ENCODE measurements at regions not wholly inside any gene's neighbourhood (a gene's known extent, or its start where the extent isn't known, plus 50 kb on each side); places are given as distances from the start of the nearest gene placed in this dataset.
"Not testable (repeated sequence)": the region's sequence is repeated elsewhere in the genome, so short reads cannot be mapped to it uniquely, and the experiment has no call there.

DNA sequence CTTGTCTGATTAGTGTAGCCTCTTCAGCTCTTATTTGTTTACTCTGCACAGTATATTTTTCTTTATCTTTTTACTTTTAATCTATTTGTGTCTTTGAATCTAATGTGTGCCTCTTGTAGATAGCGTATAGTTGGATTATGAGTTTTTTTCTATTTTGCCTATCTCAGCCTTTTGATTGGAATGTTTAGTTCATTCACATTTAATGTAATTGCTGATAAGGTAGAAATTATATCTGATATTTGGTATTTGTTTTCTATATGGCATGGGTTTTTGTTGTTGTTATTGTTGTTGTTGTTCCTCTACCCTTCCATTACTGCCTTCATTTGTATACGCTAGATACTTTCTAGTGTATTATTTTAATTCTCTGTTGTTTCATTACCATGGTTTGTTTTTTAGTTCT lies 131.7 kb upstream of the GRIK3 start:
- DNase-seq, result no peak

DNA sequence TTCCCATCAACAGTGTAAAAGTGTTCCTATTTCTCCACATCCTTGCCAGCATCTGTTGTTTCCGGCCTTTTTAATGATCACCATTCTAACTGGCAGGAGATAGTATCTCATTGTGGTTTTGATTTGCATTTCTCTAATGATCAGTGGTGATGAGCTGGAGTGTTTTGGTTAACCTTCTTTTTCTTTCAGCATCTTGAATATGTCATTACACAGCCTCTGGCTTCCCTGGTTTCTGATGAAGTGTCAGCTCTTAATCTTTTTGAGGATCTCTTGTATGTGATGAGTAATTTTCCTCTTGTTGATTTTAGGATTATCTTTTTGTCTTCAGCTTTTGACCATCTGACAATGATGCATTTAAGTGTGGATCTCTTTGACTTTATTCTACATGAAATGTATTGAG lies 133.2 kb upstream of the GRIK3 start:
- no peak for DNase-seq

DNA sequence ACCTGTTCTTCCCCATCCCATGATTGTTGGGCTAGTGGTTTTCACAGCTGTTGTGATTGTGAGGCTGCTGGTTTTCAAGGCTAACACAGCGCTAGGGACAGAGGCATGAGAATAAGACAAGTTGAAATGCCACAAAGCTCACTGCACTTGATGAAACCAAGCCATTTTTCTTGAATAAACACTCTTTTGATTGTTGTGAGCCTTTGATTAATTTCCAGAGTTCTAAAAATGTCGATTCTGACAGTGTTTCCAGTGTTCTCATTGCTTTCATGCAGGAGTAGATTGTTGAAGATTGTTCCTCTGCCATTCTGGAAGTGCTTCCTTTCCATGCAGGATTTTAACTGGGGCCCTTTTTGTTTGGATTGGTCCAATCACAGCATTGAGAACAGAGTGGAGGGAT lies 134.9 kb upstream of the GRIK3 start:
- no peak for DNase-seq

DNA sequence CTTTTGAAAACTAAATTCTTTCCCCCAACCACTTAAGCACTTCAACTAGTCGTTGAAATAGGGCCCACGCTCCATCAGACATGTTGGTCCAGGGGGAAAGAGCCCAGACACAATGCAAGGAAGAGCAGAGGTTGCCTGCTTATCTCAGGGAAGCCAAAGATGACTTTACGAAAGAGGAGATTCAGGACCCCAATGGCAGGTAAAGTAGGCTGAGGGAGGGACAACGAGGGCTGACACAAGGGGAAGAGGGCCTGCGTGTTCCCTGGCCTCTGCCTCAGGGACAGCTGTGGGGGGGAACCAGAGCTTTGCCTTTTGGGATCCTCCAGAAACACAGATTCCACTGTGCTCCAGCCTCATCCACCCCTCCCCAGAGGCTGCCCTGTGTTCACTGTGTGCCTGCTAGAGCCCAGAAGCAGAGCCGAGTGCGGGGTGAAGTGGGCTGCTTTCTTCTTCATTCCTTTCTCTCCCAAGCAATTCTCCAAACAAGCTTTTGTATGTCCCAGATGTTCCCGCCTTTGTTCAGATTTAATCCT lies 135.5 kb upstream of the GRIK3 start:
- DNase-seq, result no peak

GRCh38 chr1:37171691-37172090 lies 137.4 kb upstream of the GRIK3 start:
- DNase-seq, result no peak

GRCh38 chr1:37174341-37174740 lies 140.0 kb upstream of the GRIK3 start:
- no peak for DNase-seq

DNA sequence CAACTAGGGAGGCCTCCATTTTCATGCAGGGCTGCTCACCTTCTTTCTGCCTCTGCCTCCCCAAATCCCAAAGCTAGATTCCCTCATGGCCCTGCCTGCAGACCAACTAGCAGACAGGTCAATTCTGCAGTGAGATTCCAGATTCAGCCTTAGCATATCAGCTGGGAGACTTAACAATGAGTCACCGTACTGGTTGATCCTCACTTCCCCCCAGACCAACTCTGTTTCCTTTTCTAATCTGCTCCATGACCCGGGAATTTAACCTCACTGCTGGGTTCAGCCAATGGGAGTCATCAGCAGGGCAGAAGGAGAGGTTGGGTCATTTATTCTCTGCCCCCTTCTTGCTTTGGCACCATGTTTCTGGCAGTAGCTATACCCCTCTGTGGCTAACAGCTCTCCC lies 140.6 kb upstream of the GRIK3 start:
- no peak for DNase-seq

DNA sequence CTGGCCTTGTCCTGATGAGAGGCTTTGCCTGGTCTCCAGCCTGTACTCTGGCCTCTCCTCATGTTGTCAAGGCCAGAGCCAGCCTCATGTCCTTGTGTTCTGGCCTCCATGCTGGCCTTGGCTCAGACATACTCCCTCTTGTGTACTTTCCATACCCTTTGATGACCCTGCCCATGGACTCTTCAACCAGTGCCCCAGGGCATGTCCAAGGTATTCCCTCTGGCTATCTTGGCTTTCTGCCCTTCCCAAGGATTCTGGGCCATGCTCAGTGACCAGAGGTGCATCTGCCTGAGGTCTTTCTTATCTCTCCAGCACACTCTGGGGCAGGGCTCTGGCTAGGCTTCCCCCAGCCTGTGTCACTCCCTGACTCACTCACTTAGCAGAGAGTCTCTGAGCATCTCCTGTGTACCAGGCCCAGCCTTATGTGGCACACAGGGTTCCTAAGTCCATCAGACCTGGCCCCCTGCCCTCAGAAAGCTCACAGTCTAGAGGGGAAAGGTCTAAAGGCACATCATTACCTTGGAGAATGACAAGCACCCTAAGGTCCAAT lies 141.4 kb upstream of the GRIK3 start:
- no peak for DNase-seq

GRCh38 chr1:37176269-37176668 lies 142.0 kb upstream of the GRIK3 start:
- DNase-seq, result no peak

DNA sequence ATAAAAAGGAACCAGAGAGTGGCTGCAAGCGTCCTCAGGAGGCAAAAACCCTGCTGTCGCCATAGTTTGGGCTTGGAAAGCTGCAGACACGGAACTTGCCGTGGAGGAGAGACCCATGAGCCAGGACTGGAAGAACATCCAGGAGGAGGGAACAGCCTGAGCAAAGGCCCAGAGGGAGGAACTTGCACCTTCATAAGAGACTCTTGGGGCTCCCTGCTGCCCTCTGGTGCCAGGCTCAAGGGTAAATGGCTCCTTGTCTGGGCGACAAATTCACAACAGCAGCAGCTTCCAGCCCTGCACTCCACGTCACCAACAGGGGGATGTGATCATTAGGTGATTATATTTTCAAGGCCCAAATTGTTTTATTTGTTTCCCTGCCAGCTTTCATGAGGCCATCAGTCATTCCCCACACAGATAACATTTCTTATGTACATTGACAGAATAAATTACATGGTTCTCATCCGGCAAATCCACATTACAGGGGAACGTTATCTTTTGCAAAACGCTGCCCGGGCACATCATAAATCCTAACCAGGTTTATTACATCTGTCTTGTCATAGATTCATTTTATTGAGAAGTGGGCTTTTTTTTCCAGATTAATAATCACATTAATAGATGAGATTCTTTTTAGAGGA lies 143.0 kb upstream of the GRIK3 start:
- no peak for DNase-seq

DNA sequence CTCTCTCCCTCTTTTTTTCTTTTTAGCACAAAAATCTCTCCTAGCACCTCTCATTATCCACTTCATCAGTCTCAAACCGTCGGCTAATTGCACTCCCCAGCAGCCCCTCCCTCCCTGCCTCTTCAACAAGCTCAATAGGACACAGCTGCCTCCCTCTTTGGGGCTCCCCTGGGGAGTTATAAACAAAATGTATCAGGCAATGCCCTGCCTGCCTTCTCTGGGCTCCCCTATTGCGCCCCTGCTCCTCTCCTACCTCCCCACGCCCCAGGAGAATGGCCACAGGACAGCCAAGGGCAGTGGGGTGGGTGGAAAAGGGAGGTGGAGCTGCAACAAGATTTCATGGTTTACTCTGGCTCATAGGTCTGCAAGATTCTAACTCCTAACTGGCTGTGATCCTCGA lies 147.1 kb upstream of the GRIK3 start:
- no peak for DNase-seq

GRCh38 chr1:37184789-37185188 lies 150.5 kb upstream of the GRIK3 start:
- DNase-seq, result no peak

DNA sequence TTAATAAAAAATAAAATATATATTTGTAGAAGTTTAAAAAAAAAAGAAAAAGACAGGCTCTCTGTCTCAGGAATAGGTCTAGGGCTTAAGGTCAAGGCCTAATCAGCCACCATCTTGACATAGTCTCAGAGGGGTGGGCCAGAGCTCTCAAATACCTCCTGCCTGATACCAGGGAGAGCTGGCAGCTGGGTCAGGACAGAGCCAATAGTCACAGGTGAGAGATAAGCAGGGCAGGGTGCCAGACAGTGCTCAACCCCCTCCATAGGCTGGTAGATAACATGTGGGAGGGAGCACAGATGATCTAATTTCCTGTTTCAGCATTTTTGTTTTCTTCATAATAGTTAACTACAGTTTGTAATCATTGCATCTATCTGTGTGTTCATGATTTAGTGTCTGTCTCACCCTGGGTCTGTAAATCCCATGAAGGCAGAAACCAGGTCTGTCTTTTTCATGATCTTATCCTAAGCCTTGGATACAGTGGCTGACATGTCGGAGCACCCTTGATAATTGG lies 152.0 kb upstream of the GRIK3 start:
- no peak for DNase-seq

DNA sequence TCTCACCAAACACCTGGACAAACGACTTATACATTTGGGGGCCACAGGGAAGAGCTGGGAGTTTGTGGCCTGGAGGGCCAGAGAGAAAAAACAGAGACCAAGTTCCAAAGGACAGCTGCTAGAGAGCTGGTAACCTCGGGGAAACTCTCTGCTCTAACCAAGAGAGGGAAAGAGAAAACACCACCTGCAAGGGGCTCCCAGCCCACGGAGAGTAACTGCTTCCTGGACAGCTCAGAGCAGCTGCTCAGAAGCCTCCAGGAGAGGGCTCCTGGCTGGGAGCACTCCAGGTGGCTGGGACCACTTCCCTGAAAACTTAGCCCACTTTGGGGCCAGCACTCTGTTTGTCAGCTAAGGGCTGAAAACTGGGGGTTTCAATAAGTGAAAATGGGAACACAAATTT lies 154.8 kb upstream of the GRIK3 start:
- DNase-seq, result no peak

- no peak for DNase-seq
These were observed 163.1 kb upstream of the GRIK3 start for GRCh38 chr1:37197411-37197810.

- not testable (repeated sequence) for DNase-seq
These were observed 180.0 kb upstream of the GRIK3 start for GRCh38 chr1:37214305-37214704.

DNA sequence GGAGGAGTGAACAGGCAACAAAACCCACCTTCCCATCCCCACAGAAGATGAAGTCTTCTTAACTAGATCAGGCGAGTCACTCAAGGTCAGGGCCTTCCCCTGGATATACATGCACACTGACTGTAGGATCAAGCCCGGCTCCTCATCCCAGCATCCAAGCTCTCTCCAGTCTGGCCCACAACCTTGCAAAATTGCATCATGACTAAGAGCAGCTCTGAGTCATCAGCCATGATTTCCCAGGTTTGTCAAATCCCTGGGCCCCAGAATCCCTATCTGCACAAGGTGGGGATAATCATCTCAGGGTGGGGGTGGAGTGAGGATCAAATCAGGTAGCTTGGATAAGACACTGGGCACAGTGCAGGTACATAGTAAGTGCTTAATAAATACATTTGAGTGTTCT lies 199.3 kb upstream of the GRIK3 start:
- no peak for DNase-seq

- DNase-seq, result no peak
These were observed 200.7 kb upstream of the GRIK3 start for GRCh38 chr1:37234941-37235418.

GRCh38 chr1:37237948-37238347 lies 203.6 kb upstream of the GRIK3 start:
- DNase-seq, result no peak

DNA sequence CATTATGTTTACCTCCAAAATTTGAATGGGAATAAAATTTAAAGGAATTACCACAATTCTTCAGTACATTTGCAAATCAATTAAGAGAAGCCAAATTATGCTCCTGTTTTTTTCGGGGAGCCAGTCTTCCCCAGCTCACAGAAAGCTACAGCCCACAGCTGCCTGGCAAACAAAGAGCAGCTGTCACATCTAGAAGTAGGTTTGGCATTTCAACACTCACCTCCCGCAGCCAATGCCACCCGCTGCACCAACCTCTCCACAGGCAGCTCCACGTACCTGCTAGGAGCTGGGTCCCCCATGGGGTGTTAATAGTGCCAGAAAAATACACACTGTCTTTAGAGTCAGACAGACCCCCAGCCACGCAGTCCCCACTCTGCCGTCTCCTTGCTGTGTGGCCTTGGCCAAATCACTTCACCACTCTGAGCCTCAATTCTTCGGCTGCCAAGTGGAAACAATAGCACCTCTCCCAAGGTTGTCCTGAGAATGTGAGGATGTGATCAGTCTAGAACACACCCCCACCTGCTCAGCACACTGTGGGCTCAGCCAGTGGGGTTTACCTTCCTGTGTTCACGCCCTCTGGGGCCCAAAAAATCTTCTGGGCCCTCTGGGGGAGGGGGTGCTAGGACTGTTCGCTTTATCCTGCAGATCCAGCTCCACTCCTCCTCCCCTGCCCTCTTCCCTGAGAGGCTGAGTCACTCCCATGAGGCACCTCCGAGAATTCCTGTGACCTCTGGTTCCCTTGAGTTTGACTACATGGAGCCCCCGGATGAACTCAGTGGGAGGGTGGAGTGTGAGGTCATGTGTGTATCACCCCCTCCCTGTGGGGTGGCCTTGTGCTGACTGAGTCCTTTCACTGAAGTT lies 204.3 kb upstream of the GRIK3 start:
- DNase-seq, result no peak

DNA sequence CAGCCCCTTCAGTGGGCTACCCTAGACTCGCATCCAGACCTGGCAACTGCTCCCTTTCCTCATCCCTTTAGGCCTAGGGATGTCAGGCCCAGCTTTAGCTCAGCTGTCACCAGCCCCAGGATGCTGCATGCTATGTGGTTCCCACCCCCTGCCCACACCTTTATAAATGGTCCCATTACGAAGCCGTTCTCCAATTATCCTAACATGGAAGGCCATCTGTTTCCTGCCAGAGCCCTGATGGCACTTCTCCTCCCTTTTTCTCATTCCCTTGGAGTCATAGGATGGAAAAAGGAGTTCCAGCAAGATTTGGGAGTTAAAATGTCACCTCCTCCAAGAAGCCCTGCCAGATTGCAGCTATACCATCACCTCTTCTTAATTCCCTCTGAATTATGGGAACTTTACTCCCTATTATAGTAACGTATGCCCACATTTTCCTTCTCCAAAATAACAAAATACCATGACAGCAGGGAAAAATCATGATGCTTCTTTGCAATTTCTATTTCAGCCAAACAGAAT lies 205.0 kb upstream of the GRIK3 start:
- DNase-seq, result no peak

DNA sequence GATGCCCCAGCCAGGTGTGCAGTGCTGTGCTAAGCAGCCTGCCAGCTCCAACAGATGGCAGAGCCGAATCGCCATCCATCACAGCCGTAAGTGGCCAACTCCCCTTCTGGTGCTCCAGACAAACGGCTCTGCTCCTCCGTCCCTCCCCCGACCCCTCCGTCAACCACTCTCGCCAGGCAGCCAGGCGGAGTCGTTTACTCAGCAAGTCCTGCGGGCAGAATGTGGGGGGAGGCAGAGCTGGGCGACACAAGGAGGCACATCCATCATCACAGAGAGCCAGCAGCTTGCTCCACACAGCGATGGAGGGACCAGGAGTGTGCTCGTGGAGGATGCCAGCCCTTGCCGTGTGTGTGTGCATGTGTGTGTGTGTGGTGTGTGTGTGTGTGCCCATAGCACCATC lies 206.6 kb upstream of the GRIK3 start:
- DNase-seq, result no peak

DNA sequence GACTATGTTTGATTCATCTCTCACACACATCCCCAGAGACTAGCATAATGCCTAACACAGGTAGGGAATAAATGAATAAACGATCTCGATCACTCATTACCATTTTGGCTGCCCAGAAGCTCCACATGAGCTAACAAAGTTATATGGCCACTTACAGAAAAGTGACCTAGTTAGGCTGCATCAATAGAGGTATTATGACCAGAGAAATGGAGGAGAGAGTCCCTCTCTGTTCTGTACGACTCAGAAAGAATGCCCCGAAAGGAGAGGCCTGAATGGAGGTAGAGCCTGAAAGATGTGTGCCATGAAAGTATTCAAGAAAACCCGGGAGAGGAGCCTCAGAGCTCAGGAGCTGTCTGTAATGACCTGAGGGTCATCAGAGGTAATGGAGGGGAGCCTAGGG lies 208.2 kb upstream of the GRIK3 start:
- no peak for DNase-seq

Measured in CD4-positive, alpha-beta T cell treated with Interleukin-1 beta for 1 hour (primary cell).